ENCODE measurements at regions not wholly inside any gene's neighbourhood (a gene's known extent, or its start where the extent isn't known, plus 50 kb on each side); places are given as distances from the start of the nearest gene placed in this dataset.

- TF ChIP-seq CTCF (IDR thresholded peaks at IDR 0.05): no peak
- TF ChIP-seq POLR2A (IDR thresholded peaks at IDR 0.05): no peak
Measured at GRCh38 chr2:186052930-186053329, 314.3 kb downstream of the FSIP2 start.
